DND-41 (cell line): ENCODE measurements at regions not wholly inside any gene's neighbourhood (a gene's known extent, or its start where the extent isn't known, plus 50 kb on each side); places are given as distances from the start of the nearest gene placed in this dataset.

ENCODE experiments used
- CTCF ChIP-seq: IDR thresholded peaks from 2 replicates; pipeline ENCODE4 v1.5.1; 2012; ENCODE audit warnings: borderline replicate concordance, low read length, moderate library complexity, mild to moderate bottlenecking; ENCODE audit not compliant: poor library complexity, severe bottlenecking; ENCODE audit errors: extremely low read depth
- EZH2 ChIP-seq: IDR thresholded peaks from 3 replicates; pipeline ENCODE4 v1.6.1; 2012; ENCODE audit warnings: borderline replicate concordance, low read depth, mild to moderate bottlenecking, moderate library complexity, low read length, inconsistent platforms; ENCODE audit not compliant: severe bottlenecking

GRCh38 chr12:4139191-4139590, 134.4 kb upstream of the CCND2 start:
- TF ChIP-seq CTCF (no peak), EZH2 (no peak)
